ENCODE measurements at regions not wholly inside any gene's neighbourhood (a gene's known extent, or its start where the extent isn't known, plus 50 kb on each side); places are given as distances from the start of the nearest gene placed in this dataset.

- peak overlapping the region; percentile 16 for H3K27ac ChIP-seq
- no peak for DNase-seq
These were observed 62.8 kb upstream of the FAM20C start for GRCh38 chr7:129366-130221.

DNA sequence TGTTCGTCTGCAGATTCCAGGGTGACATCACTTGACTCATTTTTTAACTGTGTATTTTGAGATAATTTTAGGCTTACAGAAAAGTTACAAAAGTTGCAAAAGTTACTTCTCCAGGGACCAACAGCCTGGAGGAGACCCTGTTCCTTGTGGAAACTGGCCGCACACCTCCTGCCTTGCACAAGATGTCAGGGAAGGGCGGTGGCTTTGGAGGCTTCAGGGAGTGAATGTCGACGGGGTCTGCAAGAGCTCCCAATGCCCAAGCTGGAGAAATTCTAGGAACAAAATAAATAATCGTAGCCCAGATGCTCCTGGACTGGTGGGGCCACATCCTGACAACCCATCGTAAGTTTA is 62.2 kb upstream of the FAM20C start:
- Histone ChIP-seq H3K27me3 (ENCODE audit: insufficient read depth in 3 of 3, low read length in 2 of 3) (peaks cover 0 to 2% (median 0%) of the 10 kb centered on the region in 3 donors), H3K9me3 (no peaks in the 10 kb centered on the region), H3K4me1 (peaks cover 18% of the 10 kb centered on the region), H3K27ac (no peak overlapping the region), H3K4me3 (peak overlapping the region; percentile 32), H3K36me3 (ENCODE audit: insufficient read depth in 1 of 2, low read depth in 1 of 2) (no peaks in the 10 kb centered on the region)
- intact Hi-C loops (cut with DNase I): no loop called here
- DNase-seq: no peak
- TF ChIP-seq, protein P1, sequence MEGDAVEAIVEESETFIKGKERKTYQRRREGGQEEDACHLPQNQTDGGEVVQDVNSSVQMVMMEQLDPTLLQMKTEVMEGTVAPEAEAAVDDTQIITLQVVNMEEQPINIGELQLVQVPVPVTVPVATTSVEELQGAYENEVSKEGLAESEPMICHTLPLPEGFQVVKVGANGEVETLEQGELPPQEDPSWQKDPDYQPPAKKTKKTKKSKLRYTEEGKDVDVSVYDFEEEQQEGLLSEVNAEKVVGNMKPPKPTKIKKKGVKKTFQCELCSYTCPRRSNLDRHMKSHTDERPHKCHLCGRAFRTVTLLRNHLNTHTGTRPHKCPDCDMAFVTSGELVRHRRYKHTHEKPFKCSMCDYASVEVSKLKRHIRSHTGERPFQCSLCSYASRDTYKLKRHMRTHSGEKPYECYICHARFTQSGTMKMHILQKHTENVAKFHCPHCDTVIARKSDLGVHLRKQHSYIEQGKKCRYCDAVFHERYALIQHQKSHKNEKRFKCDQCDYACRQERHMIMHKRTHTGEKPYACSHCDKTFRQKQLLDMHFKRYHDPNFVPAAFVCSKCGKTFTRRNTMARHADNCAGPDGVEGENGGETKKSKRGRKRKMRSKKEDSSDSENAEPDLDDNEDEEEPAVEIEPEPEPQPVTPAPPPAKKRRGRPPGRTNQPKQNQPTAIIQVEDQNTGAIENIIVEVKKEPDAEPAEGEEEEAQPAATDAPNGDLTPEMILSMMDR (IDR thresholded peaks at IDR 0.05): no peak
- 59 to 60% (median 59%) methylated on average over 7 of the region's 7 CpGs for WGBS, 3 donors
- peak in 2 of 4 donors; percentile 8 to 56 for ATAC-seq

More at GRCh38 chr7:129366-130221, 62.8 kb upstream of the FAM20C start:
- ATAC-seq: peak in 3 of 4 donors; percentile 19 to 73 (median 66)
- Histone ChIP-seq H3K27me3 (ENCODE audit: insufficient read depth in 3 of 3, low read length in 2 of 3) (no peaks in the 10 kb centered on the region), H3K9me3 (no peaks in the 10 kb centered on the region), H3K4me1 (peaks cover 18% of the 10 kb centered on the region), H3K4me3 (peak overlapping the region; percentile 32), H3K36me3 (ENCODE audit: insufficient read depth in 1 of 2, low read depth in 1 of 2) (no peaks in the 10 kb centered on the region)
- intact Hi-C loops (cut with DNase I): no loop called here
- TF ChIP-seq, protein P1 (IDR thresholded peaks at IDR 0.05): no peak
- 14 to 26% (median 17%) methylated on average over 22 of the region's 22 CpGs for WGBS, 3 donors

DNA sequence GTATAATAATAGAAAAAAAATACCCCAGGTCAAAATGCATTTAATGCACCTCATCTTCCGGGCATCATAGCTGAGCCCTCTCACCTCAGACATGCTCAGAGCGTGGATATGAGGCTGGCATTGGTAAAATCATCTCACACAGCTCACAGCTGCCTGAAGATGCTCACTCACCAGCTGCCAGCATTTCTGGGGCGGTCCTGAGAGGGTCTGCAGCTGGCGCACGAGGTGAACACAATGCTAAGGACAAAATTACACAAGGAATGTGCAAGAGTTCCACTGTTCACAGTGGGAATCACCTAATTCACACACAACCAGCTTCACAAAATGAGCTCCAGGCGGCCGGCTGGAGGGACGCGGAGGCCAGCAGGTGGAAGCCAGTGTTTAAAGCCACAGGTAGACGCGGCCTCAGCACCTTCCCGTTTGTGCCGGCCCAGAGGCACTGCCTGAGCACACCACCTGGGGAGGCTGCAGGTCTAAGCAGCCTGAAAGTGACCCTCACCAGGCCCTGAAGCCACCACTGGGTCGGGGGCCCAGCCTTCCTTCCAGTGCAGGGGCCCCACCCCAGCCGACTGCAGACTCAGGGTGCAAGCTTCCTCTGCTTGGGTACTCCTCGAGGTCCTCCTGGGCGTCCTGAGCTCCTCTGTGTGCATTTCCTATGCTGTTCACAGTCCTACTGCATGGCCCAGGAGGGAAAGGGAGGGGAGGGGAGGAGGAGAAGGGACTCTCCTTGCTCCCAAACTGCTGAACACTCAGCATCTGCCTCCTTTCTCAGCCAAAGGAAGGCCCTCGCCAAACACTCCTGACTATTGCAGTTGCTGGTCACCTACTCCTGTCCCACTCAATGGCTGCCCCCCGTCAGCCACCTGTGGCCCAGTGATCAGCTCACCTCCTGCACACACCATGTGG is 61.2 kb upstream of the FAM20C start:
- Histone ChIP-seq H3K27me3 (ENCODE audit: insufficient read depth in 3 of 3, low read length in 2 of 3) (peaks cover 0 to 2% (median 0%) of the 10 kb centered on the region in 3 donors), H3K4me3 (no peak overlapping the region), H3K36me3 (ENCODE audit: insufficient read depth in 1 of 2, low read depth in 1 of 2) (no peaks in the 10 kb centered on the region), H3K27ac (no peak overlapping the region), H3K9me3 (no peaks in the 10 kb centered on the region), H3K4me1 (peaks cover 18% of the 10 kb centered on the region)
- WGBS, 3 donors: 71 to 77% (median 73%) methylated on average over 18 to 19 of the region's 19 CpGs
- TF ChIP-seq, protein P1 (IDR thresholded peaks at IDR 0.05): no peak
- intact Hi-C loops (cut with DNase I): no loop called here
- ATAC-seq: peak in 2 of 4 donors; percentile 15 to 31
- DNase-seq: no peak

DNA sequence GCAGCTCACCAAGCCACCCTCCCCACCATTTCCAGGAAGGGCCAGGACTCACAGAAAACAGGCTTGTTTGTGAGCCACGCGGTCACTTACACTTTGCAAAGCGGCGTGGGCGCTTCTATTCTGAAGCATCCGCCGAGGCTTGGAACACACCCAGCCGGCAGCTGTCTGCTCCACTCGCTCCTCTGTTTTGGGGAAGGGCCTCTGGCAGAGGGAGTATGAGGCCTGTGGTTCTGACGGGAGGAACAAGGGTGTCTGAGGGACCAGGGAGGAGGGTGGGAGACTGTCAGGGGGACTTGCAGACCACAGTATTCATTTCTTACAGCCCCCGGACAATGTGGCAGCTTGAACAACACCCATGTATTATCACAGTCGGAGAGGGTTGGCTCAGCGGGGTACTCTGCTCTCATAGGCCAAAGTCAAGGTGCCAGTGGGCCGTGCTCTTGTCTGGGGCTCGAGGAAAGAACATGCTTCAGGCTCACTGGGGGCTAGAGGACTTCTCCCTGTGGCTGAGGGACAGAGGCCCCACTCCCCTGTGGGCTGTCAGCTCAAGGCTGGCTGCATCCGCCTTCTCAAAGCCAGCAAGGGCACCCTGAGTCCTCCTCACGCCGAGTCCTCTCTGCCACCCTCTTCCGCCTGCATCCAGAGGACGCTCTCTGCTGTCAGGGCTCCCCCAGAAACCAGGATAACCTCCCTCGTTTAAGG is 60.4 kb upstream of the FAM20C start:
- Histone ChIP-seq H3K27me3 (ENCODE audit: insufficient read depth in 3 of 3, low read length in 2 of 3) (peaks cover 0 to 2% (median 0%) of the 10 kb centered on the region in 3 donors), H3K4me3 (no peak overlapping the region), H3K9me3 (no peaks in the 10 kb centered on the region), H3K27ac (no peak overlapping the region), H3K4me1 (peaks cover 18% of the 10 kb centered on the region), H3K36me3 (ENCODE audit: insufficient read depth in 1 of 2, low read depth in 1 of 2) (no peaks in the 10 kb centered on the region)
- WGBS, 3 donors: 48 to 61% (median 50%) methylated on average over 21 of the region's 21 CpGs
- DNase-seq (peak in 1 of 2 donors; percentile 51), ATAC-seq (peak; percentile 18 to 38 (median 34))
- TF ChIP-seq, protein P1 (IDR thresholded peaks at IDR 0.05): no peak
- intact Hi-C loops (cut with DNase I): no loop called here
